Esophagus squamous epithelium (tissue), 4 donors: ENCODE measurements at regions not wholly inside any gene's neighbourhood (a gene's known extent, or its start where the extent isn't known, plus 50 kb on each side); places are given as distances from the start of the nearest gene placed in this dataset.

Source experiments
- CTCF ChIP-seq, 6 experiments: fragments of 450-650 bp in 4 of 6; fragments of 200-600 bp in 2 of 6; sonication (generic) in 2 of 6; IDR thresholded peaks; one replicate each; pipeline ENCODE4 v1.5.1; 2016 to 2019; ENCODE audit warnings: antibody characterized with exemption in 6 of 6, mild to moderate bottlenecking in 4 of 6, moderate library complexity in 4 of 6
- POLR2A ChIP-seq, 4 donors: fragments of 450-650 bp; IDR thresholded peaks; one replicate each; pipeline ENCODE4 v1.6.1; 2017; ENCODE audit warnings: antibody characterized with exemption in 4 of 4, mild to moderate bottlenecking in 4 of 4, moderate library complexity in 3 of 4

GRCh38 chr13:75938811-75939560, 302.9 kb downstream of the LMO7 start:
- no peak for TF ChIP-seq CTCF (IDR thresholded peaks at IDR 0.05)
- no peak for TF ChIP-seq POLR2A (IDR thresholded peaks at IDR 0.05)
